Mucosa of rectum (tissue), 2 donors: ENCODE measurements at regions not wholly inside any gene's neighbourhood (a gene's known extent, or its start where the extent isn't known, plus 50 kb on each side); places are given as distances from the start of the nearest gene placed in this dataset.

Experiments
- H3K27ac ChIP-seq, 2 donors: one replicate each; pipeline ENCODE4 v1.7.0; 2013; ENCODE audit warnings: inconsistent platforms in 2 of 2, low read depth in 2 of 2, low read length in 2 of 2
- H3K27me3 ChIP-seq, 2 donors: one replicate each; pipeline ENCODE4 v1.7.0; 2013; ENCODE audit warnings: low read length in 2 of 2; ENCODE audit not compliant: control insufficient read depth in 2 of 2, insufficient read depth in 2 of 2
- H3K36me3 ChIP-seq, 2 donors: one replicate each; pipeline ENCODE4 v1.7.0; 2013; ENCODE audit warnings: low read length in 2 of 2; ENCODE audit not compliant: control insufficient read depth in 2 of 2, insufficient read depth in 2 of 2
- H3K4me1 ChIP-seq, 2 donors: one replicate each; pipeline ENCODE4 v1.7.0; 2013; ENCODE audit warnings: low read length in 2 of 2, mild to moderate bottlenecking in 1 of 2; ENCODE audit not compliant: control insufficient read depth in 2 of 2, insufficient read depth in 2 of 2
- H3K4me3 ChIP-seq, 2 donors: one replicate each; pipeline ENCODE4 v1.7.0; 2013; ENCODE audit warnings: low read length in 2 of 2
- H3K9ac ChIP-seq, 2 donors: one replicate each; pipeline ENCODE4 v1.7.0; 2013; ENCODE audit warnings: low read length in 2 of 2, low read depth in 1 of 2, mild to moderate bottlenecking in 1 of 2
- H3K9me3 ChIP-seq, 2 donors: one replicate each; pipeline ENCODE4 v1.7.0; 2013; ENCODE audit warnings: low read length in 2 of 2; ENCODE audit not compliant: control insufficient read depth in 2 of 2
- donor health status: healthy.
- donor health status: Normal muscosa, but diverticular disease.

DNA sequence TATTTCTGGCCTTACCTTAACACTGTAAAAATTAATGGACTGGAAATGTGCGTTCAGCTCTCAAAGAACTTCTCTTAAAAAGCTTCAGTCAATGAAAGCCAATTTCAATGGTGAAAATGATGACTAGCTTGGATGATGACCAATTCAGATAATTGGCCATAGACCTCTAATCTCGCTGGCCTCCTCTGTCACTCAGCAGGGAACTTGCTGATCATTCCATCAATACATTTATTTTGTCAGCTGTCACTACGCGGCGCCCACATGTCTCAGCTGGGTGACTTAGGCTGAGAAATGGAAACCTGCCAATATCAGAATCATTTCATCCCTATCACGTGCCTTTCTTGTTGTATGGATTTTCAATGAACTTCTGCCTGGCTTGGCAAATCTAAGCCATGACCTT is 673.0 kb upstream of the AUTS2 start:
- Histone ChIP-seq H3K4me1 (no peaks in the 10 kb centered on the region), H3K4me3 (no peak overlapping the region), H3K36me3 (no peaks in the 10 kb centered on the region), H3K27me3 (no peaks in the 10 kb centered on the region), H3K27ac (no peak overlapping the region), H3K9me3 (peaks cover 0 to 8% of the 10 kb centered on the region in 2 donors), H3K9ac (no peak overlapping the region)

DNA sequence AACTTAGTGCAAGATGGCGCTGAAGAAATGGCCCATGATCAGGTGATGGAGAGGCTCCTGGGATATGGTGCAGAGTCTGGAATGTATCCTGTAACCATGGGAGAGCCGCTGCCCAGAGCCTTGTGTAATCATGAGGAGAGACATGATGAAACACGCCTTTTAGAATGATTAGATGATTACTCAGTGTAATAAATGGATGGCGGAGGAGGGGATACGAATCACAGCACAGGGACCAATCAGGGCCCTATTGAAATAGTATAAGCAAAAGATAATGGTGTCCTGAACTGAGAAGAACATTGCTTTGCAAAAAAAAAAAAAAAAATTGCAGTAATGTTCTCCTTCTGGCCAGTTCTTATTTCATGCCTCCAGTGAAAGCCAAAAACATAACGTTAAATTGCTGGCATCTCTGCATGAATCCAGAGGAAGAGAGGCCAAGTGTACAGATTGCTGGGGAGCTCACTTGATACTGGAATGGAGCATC is 668.5 kb upstream of the AUTS2 start:
- no peak overlapping the region for H3K4me3 ChIP-seq
- no peaks in the 10 kb centered on the region for H3K4me1 ChIP-seq
- H3K36me3 ChIP-seq, result no peaks in the 10 kb centered on the region
- no peak overlapping the region for H3K27ac ChIP-seq
- no peak overlapping the region for H3K9ac ChIP-seq
- H3K27me3 ChIP-seq, result no peaks in the 10 kb centered on the region
- peaks cover 0 to 4% of the 10 kb centered on the region in 2 donors for H3K9me3 ChIP-seq

DNA sequence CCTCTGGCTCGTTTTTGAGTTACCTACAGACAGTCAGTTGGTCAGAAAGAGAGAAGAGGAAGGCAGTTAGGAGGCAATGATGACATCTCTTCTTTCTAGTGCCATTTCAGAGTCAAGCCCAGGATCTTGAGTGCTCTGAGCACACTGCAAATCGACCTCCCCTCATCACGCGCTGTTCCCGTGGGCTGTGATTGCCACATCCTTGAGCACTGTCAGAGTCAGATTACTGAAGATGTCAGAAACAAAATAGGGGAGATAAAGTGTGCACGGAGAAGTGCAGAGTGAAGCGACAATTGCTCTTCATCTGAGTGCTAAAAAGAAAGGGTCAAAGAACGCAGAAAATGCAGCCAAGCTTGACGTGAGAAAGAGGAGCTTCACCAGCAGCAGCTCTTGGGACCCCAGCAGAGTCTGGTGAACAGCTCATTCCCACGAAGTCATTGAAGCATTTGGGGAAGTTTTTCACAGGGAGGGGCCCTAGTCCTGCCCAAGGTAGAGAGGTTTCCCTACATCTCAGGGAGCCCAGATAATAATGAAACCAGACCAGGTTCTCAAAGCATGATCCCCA is 661.7 kb upstream of the AUTS2 start:
- Histone ChIP-seq H3K4me3 (no peak overlapping the region), H3K9ac (no peak overlapping the region), H3K27me3 (no peaks in the 10 kb centered on the region), H3K9me3 (peaks cover 7 to 8% of the 10 kb centered on the region in 2 donors), H3K36me3 (no peaks in the 10 kb centered on the region), H3K27ac (no peak overlapping the region), H3K4me1 (no peaks in the 10 kb centered on the region)

DNA sequence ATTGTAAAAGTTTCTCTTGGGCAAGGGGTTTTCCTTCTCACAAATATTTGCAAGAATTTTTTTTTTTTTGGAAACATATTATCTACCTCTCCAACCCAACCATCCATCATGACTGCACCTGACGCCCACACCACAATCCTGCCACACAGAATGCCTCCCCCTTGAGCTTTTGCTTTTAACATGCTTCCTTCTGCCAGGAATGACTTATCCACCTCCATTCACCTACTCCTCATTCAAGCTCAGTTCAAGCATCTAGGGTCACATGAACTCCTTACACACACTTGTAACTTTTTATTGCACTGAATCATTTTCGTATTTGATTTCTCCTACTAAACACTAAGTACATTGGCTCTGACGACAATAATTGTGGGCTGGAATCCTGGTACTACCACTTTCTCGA is 660.1 kb upstream of the AUTS2 start:
- Histone ChIP-seq H3K4me1 (no peaks in the 10 kb centered on the region), H3K36me3 (no peaks in the 10 kb centered on the region), H3K9ac (no peak overlapping the region), H3K4me3 (no peak overlapping the region), H3K27ac (no peak overlapping the region), H3K27me3 (no peaks in the 10 kb centered on the region), H3K9me3 (peaks cover 8 to 13% of the 10 kb centered on the region in 2 donors)

DNA sequence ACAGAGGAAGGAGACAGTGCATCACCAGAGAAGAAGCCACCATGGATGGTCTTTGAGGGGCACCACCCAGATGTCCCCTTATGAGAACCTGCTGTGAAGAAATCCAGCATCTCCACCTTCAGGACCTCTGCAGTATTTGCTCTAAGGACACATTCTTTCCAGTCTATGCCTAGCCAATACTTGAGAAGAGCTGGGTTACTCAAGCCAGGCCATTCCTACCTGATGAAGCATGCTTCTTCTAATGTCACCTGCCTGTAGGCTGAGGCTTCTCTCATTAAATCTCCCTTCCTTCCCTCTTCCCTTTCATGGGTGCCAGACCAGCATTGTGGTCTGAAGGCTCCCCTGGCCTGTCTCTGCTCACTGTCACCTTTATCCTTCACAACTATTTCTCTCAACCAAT is 654.5 kb upstream of the AUTS2 start:
- Histone ChIP-seq H3K36me3 (no peaks in the 10 kb centered on the region), H3K9ac (no peak overlapping the region), H3K9me3 (peaks cover 8 to 12% of the 10 kb centered on the region in 2 donors), H3K4me3 (no peak overlapping the region), H3K27ac (no peak overlapping the region), H3K27me3 (no peaks in the 10 kb centered on the region), H3K4me1 (no peaks in the 10 kb centered on the region)

DNA sequence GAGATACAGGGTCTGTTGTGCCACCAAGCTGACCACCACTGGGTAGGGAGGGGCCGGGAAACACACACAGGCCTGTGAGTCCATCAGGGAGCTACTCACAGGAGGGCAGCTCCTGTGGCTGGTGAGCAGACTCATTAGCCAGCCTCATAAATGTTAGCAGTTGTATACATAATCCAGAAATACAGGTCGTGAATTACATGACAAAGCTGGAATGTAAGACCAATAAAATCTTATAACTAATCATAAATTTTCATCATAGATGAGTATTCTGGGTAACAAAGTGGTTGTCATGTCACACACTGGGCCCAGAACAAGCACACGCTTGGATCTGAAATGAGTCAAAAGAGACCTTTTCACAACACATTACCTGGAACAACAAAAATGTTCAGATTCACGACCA is 642.6 kb upstream of the AUTS2 start:
- Histone ChIP-seq H3K4me3 (no peak overlapping the region), H3K9me3 (no peaks in the 10 kb centered on the region), H3K27ac (no peak overlapping the region), H3K9ac (no peak overlapping the region), H3K4me1 (no peaks in the 10 kb centered on the region), H3K27me3 (no peaks in the 10 kb centered on the region), H3K36me3 (no peaks in the 10 kb centered on the region)

DNA sequence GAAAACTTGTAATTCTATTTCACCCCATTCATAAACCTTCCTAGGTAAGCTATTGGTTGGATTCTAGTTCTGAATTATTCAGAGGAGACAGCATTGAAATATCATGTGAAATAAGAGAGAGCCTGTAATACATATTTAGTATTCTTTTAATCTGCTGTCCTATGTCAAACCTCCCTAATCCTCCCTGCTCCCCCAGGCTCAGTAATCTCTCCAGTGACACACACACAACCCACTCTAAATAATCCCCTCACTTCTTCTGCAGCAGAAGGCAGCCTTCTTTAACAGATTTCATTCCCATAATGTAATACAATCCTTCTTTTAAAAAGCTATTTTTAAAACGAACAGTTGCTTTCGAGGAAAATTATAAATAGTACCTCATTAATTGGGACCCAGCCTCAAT is 639.7 kb upstream of the AUTS2 start:
- Histone ChIP-seq H3K27ac (no peak overlapping the region), H3K4me1 (no peaks in the 10 kb centered on the region), H3K9me3 (peaks cover 0 to 6% of the 10 kb centered on the region in 2 donors), H3K4me3 (no peak overlapping the region), H3K9ac (no peak overlapping the region), H3K27me3 (no peaks in the 10 kb centered on the region), H3K36me3 (no peaks in the 10 kb centered on the region)

DNA sequence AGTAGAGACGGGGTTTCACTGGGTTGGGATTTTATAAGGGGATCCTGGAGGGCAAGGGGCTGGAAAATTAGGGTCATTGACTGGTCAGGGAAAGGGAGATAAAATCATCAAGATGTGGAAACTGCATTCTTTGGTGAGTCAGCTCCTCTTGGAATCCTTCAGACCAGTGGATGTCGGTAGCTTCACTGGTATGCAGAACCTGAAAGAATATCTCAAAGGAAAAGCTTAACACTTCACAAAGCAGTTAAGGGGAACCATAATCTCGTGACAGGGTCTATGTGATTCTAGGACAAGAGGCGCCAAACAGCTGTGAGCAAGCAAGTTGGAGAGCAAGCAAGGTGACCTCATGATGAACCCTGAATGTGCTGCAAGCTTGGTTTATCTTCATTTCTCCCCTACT is 634.7 kb upstream of the AUTS2 start:
- Histone ChIP-seq H3K36me3 (no peaks in the 10 kb centered on the region), H3K9ac (no peak overlapping the region), H3K27me3 (no peaks in the 10 kb centered on the region), H3K4me1 (no peaks in the 10 kb centered on the region), H3K27ac (no peak overlapping the region), H3K4me3 (no peak overlapping the region), H3K9me3 (peaks cover 0 to 6% of the 10 kb centered on the region in 2 donors)

DNA sequence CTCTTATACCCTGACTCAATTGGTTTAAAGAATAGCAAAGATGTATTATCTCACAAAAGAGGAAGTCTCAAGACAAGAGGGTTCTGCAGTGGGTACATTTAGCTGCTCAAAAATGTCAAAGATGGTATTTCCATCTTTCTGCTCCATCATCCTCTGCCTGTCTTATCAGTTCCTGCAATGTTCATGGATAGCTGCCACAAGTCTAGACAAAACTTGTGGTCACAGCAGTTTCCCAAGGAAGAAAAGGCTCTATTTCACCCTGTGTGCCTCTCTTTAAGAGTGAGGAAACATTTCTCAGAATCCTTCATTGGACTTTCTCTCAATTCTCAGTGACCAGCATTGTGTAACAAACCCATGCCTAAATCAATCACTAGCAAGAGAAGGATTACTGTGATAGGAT is 634.2 kb upstream of the AUTS2 start:
- no peaks in the 10 kb centered on the region for H3K4me1 ChIP-seq
- H3K9ac ChIP-seq, result no peak overlapping the region
- H3K9me3 ChIP-seq, result peaks cover 0 to 6% of the 10 kb centered on the region in 2 donors
- no peak overlapping the region for H3K27ac ChIP-seq
- H3K27me3 ChIP-seq, result no peaks in the 10 kb centered on the region
- no peak overlapping the region for H3K4me3 ChIP-seq
- H3K36me3 ChIP-seq, result no peaks in the 10 kb centered on the region

DNA sequence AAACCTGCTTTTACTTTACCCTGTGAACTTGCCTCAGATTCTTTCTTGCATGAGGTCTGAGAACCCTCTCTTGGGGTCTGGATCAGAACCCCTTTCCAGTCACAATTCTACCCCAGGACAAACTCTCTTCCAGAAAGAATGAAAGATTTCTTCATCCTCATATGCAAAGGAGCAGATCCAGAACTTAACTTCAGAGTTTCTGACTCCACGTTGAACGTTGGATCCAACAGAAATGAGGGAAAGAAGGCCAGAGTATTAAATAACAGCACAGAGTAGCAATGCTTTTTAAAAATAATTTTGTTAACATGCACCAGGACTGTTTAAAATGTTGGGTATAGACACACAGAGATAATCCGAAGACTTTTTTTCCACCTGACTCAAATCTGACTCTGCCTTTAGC is 632.9 kb upstream of the AUTS2 start:
- H3K4me3 ChIP-seq, result no peak overlapping the region
- no peaks in the 10 kb centered on the region for H3K36me3 ChIP-seq
- no peaks in the 10 kb centered on the region for H3K4me1 ChIP-seq
- no peaks in the 10 kb centered on the region for H3K27me3 ChIP-seq
- H3K9me3 ChIP-seq, result peaks cover 0 to 10% of the 10 kb centered on the region in 2 donors
- H3K27ac ChIP-seq, result no peak overlapping the region
- no peak overlapping the region for H3K9ac ChIP-seq

DNA sequence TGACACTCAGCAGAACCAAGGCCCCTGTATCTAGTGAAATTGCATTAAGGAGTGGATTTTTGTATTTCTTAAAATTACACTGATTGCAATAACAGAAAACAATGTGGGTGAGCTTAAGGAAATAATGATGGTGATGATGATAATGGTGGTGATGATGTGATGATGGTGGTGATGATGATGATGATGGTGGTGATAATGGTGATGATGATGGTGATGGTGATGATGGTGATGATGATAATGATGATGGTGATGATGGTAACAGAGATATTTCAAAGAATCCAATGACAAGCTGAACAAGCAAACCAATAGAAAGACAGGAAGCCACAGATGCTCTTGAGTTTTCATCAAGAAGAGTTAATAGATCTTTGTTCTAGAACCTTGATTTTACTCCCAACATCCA is 630.7 kb upstream of the AUTS2 start:
- Histone ChIP-seq H3K9me3 (peaks cover 0 to 9% of the 10 kb centered on the region in 2 donors), H3K27ac (no peak overlapping the region), H3K4me3 (no peak overlapping the region), H3K4me1 (no peaks in the 10 kb centered on the region), H3K27me3 (no peaks in the 10 kb centered on the region), H3K9ac (no peak overlapping the region), H3K36me3 (no peaks in the 10 kb centered on the region)
